SJCRH30 (cell line): ENCODE measurements at regions not wholly inside any gene's neighbourhood (a gene's known extent, or its start where the extent isn't known, plus 50 kb on each side); places are given as distances from the start of the nearest gene placed in this dataset.
A peak's percentile ranks its signal among the peaks of the same experiment; 100 is the strongest.
"Not testable (repeated sequence)": the region's sequence is repeated elsewhere in the genome, so short reads cannot be mapped to it uniquely, and the experiment has no call there.

Experiments used
- DNase-seq, 2 experiments: peaks; one replicate each; pipeline ENCODE4 v3.0.0-alpha.2; 2015 to 2020
- H3K27ac ChIP-seq: fragments of 250-450 bp; sonication (Bioruptor Pico); 2 replicates; pipeline ENCODE4 v1.5.1; 2020; ENCODE audit warnings: mild to moderate bottlenecking, moderate library complexity
- H3K27me3 ChIP-seq: fragments of 250-450 bp; sonication (Bioruptor Pico); 2 replicates; pipeline ENCODE4 v1.5.1; 2020; ENCODE audit warnings: mild to moderate bottlenecking, moderate library complexity
- H3K36me3 ChIP-seq: fragments of 250-450 bp; sonication (Bioruptor Pico); 2 replicates; pipeline ENCODE4 v1.5.1; 2020; ENCODE audit warnings: mild to moderate bottlenecking, moderate library complexity
- H3K4me1 ChIP-seq: fragments of 250-450 bp; sonication (Bioruptor Pico); 2 replicates; pipeline ENCODE4 v1.5.1; 2020; ENCODE audit warnings: mild to moderate bottlenecking, moderate library complexity
- H3K4me3 ChIP-seq: fragments of 250-450 bp; sonication (Bioruptor Pico); 2 replicates; pipeline ENCODE4 v1.5.1; 2020; ENCODE audit warnings: mild to moderate bottlenecking, moderate library complexity
- H3K9me3 ChIP-seq: fragments of 250-450 bp; sonication (Bioruptor Pico); replicated peaks from 2 replicates; pipeline ENCODE4 v1.5.1; 2020; ENCODE audit warnings: mild to moderate bottlenecking, moderate library complexity

DNA sequence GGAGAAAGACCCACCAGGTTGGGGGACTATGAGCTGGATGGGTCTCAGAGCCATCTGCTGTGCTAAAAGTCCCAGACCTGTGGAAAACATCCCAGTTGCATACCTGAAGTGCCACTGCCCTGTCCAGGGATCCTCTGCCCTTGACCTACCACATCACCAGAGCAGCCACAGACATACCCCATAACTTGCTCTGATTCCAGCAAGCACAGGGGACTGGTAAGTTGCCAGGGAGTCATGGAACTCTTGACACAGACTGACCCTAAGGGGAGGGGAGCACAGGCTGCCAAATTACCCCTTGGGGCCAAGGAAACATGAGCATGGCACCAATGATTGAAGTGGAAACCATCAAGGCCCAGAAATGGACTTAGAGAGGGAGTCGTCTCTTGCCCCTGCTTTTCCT, 1335.1 kb upstream of the ALCAM start:
- Histone ChIP-seq H3K4me3 (no peak overlapping the region), H3K4me1 (no peaks in the 10 kb centered on the region), H3K9me3 (no peaks in the 10 kb centered on the region), H3K36me3 (no peaks in the 10 kb centered on the region), H3K27ac (no peak overlapping the region), H3K27me3 (no peaks in the 10 kb centered on the region)
- no peak for DNase-seq

GRCh38 chr3:104032283-104032682, 1334.4 kb upstream of the ALCAM start:
- Histone ChIP-seq H3K27me3 (no peaks in the 10 kb centered on the region), H3K9me3 (no peaks in the 10 kb centered on the region), H3K27ac (no peak overlapping the region), H3K36me3 (no peaks in the 10 kb centered on the region), H3K4me1 (no peaks in the 10 kb centered on the region), H3K4me3 (no peak overlapping the region)
- DNase-seq, result no peak

GRCh38 chr3:104040896-104041295, 1325.8 kb upstream of the ALCAM start:
- Histone ChIP-seq H3K9me3 (no peaks in the 10 kb centered on the region; the same call in 1 of the 2 replicates), H3K4me1 (no peaks in the 10 kb centered on the region), H3K27me3 (no peaks in the 10 kb centered on the region), H3K4me3 (no peak overlapping the region), H3K36me3 (no peaks in the 10 kb centered on the region), H3K27ac (no peak overlapping the region)
- DNase-seq, result no peak

DNA sequence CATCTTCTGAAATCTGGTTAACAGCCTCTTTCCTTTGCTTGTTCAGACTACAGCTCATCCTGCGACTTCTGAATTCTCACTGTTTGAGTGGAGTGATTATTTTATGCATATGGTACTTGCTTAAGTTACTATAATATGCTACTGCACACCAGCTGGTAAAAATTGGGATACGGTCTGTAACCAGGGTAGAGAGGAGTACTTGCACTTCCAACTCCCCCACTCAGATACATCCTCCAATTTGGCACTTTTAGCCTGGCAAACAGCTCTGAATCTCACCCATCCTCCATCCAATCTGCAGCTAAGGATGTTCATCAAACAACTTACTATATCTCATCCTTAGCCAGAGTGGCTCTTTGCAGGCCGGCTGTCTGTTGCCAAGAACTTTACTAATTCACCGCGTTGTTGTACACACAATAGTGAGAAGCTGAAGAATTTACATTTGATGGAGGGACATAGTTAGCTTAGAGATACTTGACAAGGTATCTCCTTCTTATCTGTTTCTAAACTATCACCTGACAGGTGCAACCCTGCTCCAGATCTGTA, 1323.6 kb upstream of the ALCAM start:
- H3K36me3 ChIP-seq, H3K4me3 ChIP-seq, H3K27ac ChIP-seq, H3K4me1 ChIP-seq, DNase-seq, H3K9me3 ChIP-seq, H3K27me3 ChIP-seq: not testable (repeated sequence)

- Histone ChIP-seq H3K4me1 (no peaks in the 10 kb centered on the region), H3K27ac (no peak overlapping the region), H3K36me3 (no peaks in the 10 kb centered on the region), H3K27me3 (no peaks in the 10 kb centered on the region), H3K4me3 (no peak overlapping the region), H3K9me3 (no peaks in the 10 kb centered on the region; the same call in 1 of the 2 replicates)
- no peak for DNase-seq
These were observed 1322.7 kb upstream of the ALCAM start for GRCh38 chr3:104044002-104044401.

DNA sequence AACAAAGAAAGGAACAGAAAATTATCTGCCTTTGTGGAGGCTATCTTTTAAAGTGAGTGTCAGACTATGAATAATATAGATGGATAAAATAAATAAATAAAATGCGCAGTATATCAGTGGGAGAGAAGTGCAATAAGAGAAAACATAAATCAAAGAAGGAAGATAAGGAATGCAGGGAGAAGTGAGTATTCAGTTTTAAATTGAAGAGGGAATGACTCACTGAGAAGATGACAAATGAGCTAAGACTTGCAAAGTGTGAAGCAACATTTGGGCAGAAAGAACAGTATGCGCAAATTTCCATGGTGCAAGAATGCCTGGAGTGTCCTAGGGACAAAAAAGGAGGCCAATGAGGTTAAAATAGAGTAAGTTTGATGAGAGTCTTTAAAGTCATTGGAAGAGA, 1300.1 kb upstream of the ALCAM start:
- Histone ChIP-seq H3K4me1 (no peaks in the 10 kb centered on the region), H3K27me3 (no peaks in the 10 kb centered on the region), H3K27ac (no peak overlapping the region), H3K4me3 (no peak overlapping the region), H3K36me3 (no peaks in the 10 kb centered on the region), H3K9me3 (no peaks in the 10 kb centered on the region)
- DNase-seq, result no peak

DNA sequence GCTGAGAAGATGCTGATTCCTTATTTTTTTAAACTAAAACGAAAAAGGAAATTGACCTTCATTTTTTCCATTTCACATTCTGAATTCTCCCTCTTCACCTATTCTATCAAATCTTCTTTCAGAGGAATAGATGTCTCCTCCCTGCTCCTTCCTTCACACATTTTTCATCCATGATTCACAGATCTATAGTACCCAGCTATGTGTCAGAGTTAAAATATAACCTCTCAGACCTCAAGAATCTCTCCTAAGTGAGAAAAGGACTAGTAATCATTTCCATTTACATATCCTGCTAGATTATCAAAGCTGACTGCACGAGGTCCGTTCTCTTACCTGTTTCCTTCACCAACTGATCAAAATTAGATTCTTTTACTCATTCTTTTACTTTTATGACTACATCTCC, 1297.6 kb upstream of the ALCAM start:
- Histone ChIP-seq H3K27ac (no peak overlapping the region), H3K9me3 (no peaks in the 10 kb centered on the region), H3K4me1 (no peaks in the 10 kb centered on the region), H3K27me3 (no peaks in the 10 kb centered on the region), H3K4me3 (no peak overlapping the region), H3K36me3 (no peaks in the 10 kb centered on the region)
- no peak for DNase-seq

DNA sequence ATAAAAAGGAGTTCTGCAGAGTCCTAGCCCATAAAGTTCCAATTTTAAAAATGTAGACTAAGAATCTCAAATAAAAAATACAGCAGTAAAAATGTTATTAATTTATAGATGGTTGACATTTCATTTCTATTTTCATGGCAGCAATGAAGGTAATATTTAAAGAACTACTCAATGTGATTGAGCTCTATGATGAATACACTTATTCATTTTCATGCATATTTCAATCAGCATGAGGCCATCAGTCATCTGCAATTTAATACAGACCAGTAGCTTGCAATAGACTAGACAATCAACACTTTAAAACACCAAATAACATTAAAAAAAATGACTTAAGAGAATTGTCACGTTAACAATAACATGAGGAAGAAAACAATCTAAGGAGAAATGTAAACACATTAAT, 1295.8 kb upstream of the ALCAM start:
- no peaks in the 10 kb centered on the region for H3K4me1 ChIP-seq
- H3K27me3 ChIP-seq, result no peaks in the 10 kb centered on the region
- H3K9me3 ChIP-seq, result no peaks in the 10 kb centered on the region
- no peak overlapping the region for H3K27ac ChIP-seq
- H3K36me3 ChIP-seq, result no peaks in the 10 kb centered on the region
- no peak for DNase-seq
- no peak overlapping the region for H3K4me3 ChIP-seq

GRCh38 chr3:104080088-104080626, 1286.6 kb upstream of the ALCAM start:
- no peaks in the 10 kb centered on the region for H3K27me3 ChIP-seq
- H3K9me3 ChIP-seq, result no peaks in the 10 kb centered on the region
- H3K36me3 ChIP-seq, result no peaks in the 10 kb centered on the region
- H3K4me3 ChIP-seq, result no peak overlapping the region
- no peaks in the 10 kb centered on the region for H3K4me1 ChIP-seq
- no peak for DNase-seq
- H3K27ac ChIP-seq, result no peak overlapping the region

DNA sequence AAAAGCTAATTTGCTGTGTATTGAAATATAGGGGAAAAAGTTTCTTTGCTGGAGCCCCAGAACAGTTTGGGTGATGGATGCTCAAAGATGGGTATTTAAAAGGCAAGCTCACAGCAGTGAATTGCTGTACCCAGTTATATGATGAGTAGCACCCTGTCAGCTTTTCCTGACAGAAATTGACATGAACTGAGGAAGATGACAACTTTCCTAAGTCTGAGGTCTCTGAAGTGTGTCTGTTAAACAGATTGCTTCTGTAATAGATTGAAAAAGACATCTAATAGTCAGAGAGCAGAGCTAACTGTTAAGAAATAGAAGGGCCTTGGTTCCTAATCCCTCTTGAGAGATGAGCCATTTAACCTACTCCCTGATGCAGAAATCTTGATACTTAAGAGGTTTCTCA, 1278.0 kb upstream of the ALCAM start:
- Histone ChIP-seq H3K27ac (no peak overlapping the region), H3K9me3 (no peaks in the 10 kb centered on the region), H3K27me3 (no peaks in the 10 kb centered on the region), H3K4me3 (no peak overlapping the region), H3K36me3 (no peaks in the 10 kb centered on the region), H3K4me1 (no peaks in the 10 kb centered on the region)
- DNase-seq, result no peak

- not testable (repeated sequence) for H3K4me1 ChIP-seq, H3K9me3 ChIP-seq, H3K4me3 ChIP-seq, DNase-seq, H3K36me3 ChIP-seq, H3K27ac ChIP-seq, H3K27me3 ChIP-seq
These were observed 1276.7 kb upstream of the ALCAM start for GRCh38 chr3:104089987-104090386.

- Histone ChIP-seq H3K27me3 (no peaks in the 10 kb centered on the region), H3K9me3 (no peaks in the 10 kb centered on the region), H3K4me3 (no peak overlapping the region), H3K4me1 (no peaks in the 10 kb centered on the region), H3K27ac (no peak overlapping the region), H3K36me3 (no peaks in the 10 kb centered on the region)
- DNase-seq, result no peak
These were observed 1265.0 kb upstream of the ALCAM start for GRCh38 chr3:104101736-104102135.

GRCh38 chr3:104102386-104102785, 1264.3 kb upstream of the ALCAM start:
- Histone ChIP-seq H3K4me1 (no peaks in the 10 kb centered on the region), H3K9me3 (no peaks in the 10 kb centered on the region), H3K27ac (no peak overlapping the region), H3K4me3 (no peak overlapping the region), H3K36me3 (no peaks in the 10 kb centered on the region), H3K27me3 (no peaks in the 10 kb centered on the region)
- peak; percentile 47 to 74 for DNase-seq

DNA sequence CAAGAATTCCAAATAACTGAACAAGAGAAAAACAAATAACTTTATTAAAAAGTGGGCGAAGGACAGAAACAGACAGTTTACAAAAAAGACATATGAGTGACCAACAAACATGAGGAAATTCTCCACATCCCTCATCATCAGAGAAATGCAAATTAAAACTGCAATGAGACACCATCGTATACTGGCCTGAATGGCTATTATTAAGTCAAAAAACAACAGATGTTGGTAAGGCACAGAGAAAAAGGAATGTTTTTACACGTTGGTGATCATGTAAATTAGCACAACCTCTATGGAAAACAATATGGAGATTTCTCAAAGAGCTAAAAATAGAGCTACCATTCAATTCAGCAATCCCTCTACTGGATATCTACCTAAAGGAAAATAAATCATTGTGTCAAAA, 1260.4 kb upstream of the ALCAM start:
- Histone ChIP-seq H3K36me3 (no peaks in the 10 kb centered on the region), H3K4me1 (no peaks in the 10 kb centered on the region), H3K4me3 (no peak overlapping the region), H3K27me3 (no peaks in the 10 kb centered on the region), H3K9me3 (no peaks in the 10 kb centered on the region), H3K27ac (no peak overlapping the region)
- DNase-seq, result no peak

GRCh38 chr3:104108522-104108921, 1258.2 kb upstream of the ALCAM start:
- no peak overlapping the region for H3K27ac ChIP-seq
- H3K27me3 ChIP-seq, result no peaks in the 10 kb centered on the region
- no peaks in the 10 kb centered on the region for H3K36me3 ChIP-seq
- H3K4me3 ChIP-seq, result no peak overlapping the region
- DNase-seq, result no peak
- H3K4me1 ChIP-seq, result no peaks in the 10 kb centered on the region
- no peaks in the 10 kb centered on the region for H3K9me3 ChIP-seq

- Histone ChIP-seq H3K27me3 (no peaks in the 10 kb centered on the region), H3K4me1 (no peaks in the 10 kb centered on the region), H3K9me3 (no peaks in the 10 kb centered on the region), H3K4me3 (no peak overlapping the region), H3K27ac (no peak overlapping the region), H3K36me3 (no peaks in the 10 kb centered on the region)
- no peak for DNase-seq
These were observed 1240.2 kb upstream of the ALCAM start for GRCh38 chr3:104126463-104126862.
